ENCODE measurements at regions not wholly inside any gene's neighbourhood (a gene's known extent, or its start where the extent isn't known, plus 50 kb on each side); places are given as distances from the start of the nearest gene placed in this dataset.

GRCh38 chr19:30678168-30678567, 306.0 kb downstream of the ZNF536 start:
- Histone ChIP-seq H3K36me3 (no peaks in the 10 kb centered on the region), H3K4me3 (no peak overlapping the region), H3K27me3 (no peaks in the 10 kb centered on the region), H3K4me1 (no peaks in the 10 kb centered on the region), H3K9me3 (no peaks in the 10 kb centered on the region), H3K27ac (no peak overlapping the region)
- DNase-seq (ENCODE audit: low spot score in 2 of 2), result no peak
- intact Hi-C loops (cut with DNase I), result no loop called here
- no peak for TF ChIP-seq CTCF (IDR thresholded peaks at IDR 0.05)

- no peaks in the 10 kb centered on the region for H3K4me1 ChIP-seq
- H3K36me3 ChIP-seq, result no peaks in the 10 kb centered on the region
- TF ChIP-seq CTCF (IDR thresholded peaks at IDR 0.05), result no peak
- intact Hi-C loops (cut with DNase I), result no loop called here
- no peak overlapping the region for H3K27ac ChIP-seq
- H3K9me3 ChIP-seq, result no peaks in the 10 kb centered on the region
- H3K4me3 ChIP-seq, result no peak overlapping the region
- H3K27me3 ChIP-seq, result no peaks in the 10 kb centered on the region
- no peak for DNase-seq (ENCODE audit: low spot score in 2 of 2)
Measured at GRCh38 chr19:30677702-30678101, 305.5 kb downstream of the ZNF536 start.

DNA sequence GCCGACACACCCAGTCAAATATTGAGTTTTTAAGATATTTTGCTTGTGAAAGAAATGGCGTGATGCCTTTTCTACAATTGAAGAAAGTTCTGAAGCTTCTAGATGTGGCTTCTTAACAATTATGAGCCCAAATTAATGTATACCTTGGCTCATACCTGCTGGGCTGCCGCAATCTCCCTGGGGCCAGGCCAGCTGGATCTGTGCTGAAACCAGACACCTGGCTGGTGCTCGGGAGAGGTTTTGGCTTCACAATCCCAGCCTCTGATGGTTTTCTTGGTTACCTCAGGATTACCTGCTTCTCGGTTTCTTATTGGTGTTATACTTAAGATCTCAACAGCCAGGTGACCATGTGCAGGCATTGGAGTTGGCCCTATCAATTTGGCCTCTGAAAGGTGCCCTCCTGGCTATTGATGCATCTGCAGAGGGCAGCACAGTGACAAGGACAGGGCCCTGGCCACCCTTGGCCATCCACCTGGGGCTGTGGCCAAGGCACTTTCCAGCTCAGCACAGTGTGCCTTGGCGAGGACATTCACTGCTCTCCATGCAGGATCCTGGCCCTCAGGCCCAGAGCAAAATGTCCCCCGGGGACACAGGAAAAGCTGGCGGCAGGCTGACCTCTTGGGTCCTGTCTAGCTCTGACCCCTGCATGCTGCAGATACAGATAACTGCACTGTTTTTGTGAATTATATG, 305.0 kb downstream of the ZNF536 start:
- DNase-seq (ENCODE audit: low spot score in 2 of 2), result no peak
- Histone ChIP-seq H3K9me3 (no peaks in the 10 kb centered on the region), H3K4me1 (no peaks in the 10 kb centered on the region), H3K27me3 (no peaks in the 10 kb centered on the region), H3K4me3 (no peak overlapping the region), H3K27ac (no peak overlapping the region), H3K36me3 (no peaks in the 10 kb centered on the region)
- no peak for TF ChIP-seq CTCF (IDR thresholded peaks at IDR 0.05)
- intact Hi-C loops (cut with DNase I), result no loop called here

DNA sequence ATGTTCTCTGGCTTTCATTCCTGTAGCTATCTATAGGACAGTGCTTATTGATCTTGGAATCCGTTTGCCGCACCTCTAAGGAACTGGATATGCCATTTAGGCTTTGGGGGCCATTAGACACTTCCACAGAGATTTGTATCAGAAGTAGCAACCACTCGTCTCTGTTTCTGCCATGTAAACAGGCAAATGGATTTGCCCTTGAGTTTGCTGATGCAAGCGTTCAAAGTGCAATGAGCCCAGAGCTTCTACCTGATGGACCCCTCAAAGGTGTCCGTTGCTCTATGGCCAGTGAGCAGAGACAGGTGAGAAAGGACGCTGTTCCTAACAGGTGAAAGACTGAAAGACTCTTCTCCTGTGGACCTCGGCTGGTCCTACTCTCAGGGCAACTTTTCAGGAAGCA, 302.9 kb downstream of the ZNF536 start:
- Histone ChIP-seq H3K4me3 (no peak overlapping the region), H3K9me3 (no peaks in the 10 kb centered on the region), H3K27ac (no peak overlapping the region), H3K27me3 (no peaks in the 10 kb centered on the region), H3K36me3 (no peaks in the 10 kb centered on the region), H3K4me1 (no peaks in the 10 kb centered on the region)
- intact Hi-C loops (cut with DNase I), result no loop called here
- DNase-seq (ENCODE audit: low spot score in 2 of 2), result no peak
- TF ChIP-seq CTCF (IDR thresholded peaks at IDR 0.05), result no peak

- intact Hi-C loops (cut with DNase I), result no loop called here
- Histone ChIP-seq H3K4me3 (no peak overlapping the region), H3K4me1 (no peaks in the 10 kb centered on the region), H3K27me3 (no peaks in the 10 kb centered on the region), H3K27ac (no peak overlapping the region), H3K36me3 (no peaks in the 10 kb centered on the region), H3K9me3 (no peaks in the 10 kb centered on the region)
- DNase-seq (ENCODE audit: low spot score in 2 of 2), result no peak
- TF ChIP-seq CTCF (IDR thresholded peaks at IDR 0.05), result no peak
Measured at GRCh38 chr19:30674656-30675055, 302.5 kb downstream of the ZNF536 start.

DNA sequence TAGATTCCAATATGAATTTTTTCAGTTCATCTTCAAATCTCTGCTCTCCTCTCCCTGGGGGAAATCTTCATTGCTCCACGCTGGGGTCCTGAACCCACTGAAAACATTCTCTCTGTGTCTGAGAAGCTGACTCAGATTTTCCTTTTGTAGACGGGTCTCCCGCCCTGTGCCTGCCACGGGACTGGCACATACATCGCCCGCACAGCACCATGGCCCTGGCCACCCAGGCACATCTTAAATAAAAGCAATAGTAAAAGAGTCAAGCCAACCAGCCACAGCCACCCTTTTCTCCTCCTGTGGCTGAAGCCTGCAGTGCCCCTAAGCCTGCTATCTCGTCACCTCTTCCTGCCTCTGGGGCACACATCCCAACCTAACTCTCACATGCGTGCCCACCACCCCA, 301.2 kb downstream of the ZNF536 start:
- intact Hi-C loops (cut with DNase I), result no loop called here
- Histone ChIP-seq H3K4me3 (no peak overlapping the region), H3K9me3 (no peaks in the 10 kb centered on the region), H3K27ac (no peak overlapping the region), H3K4me1 (no peaks in the 10 kb centered on the region), H3K36me3 (no peaks in the 10 kb centered on the region), H3K27me3 (no peaks in the 10 kb centered on the region)
- TF ChIP-seq CTCF (IDR thresholded peaks at IDR 0.05), result no peak
- DNase-seq (ENCODE audit: low spot score in 2 of 2), result no peak

All from ascending aorta (tissue), 2 donors.